ENCODE measurements at regions not wholly inside any gene's neighbourhood (a gene's known extent, or its start where the extent isn't known, plus 50 kb on each side); places are given as distances from the start of the nearest gene placed in this dataset.

DNA sequence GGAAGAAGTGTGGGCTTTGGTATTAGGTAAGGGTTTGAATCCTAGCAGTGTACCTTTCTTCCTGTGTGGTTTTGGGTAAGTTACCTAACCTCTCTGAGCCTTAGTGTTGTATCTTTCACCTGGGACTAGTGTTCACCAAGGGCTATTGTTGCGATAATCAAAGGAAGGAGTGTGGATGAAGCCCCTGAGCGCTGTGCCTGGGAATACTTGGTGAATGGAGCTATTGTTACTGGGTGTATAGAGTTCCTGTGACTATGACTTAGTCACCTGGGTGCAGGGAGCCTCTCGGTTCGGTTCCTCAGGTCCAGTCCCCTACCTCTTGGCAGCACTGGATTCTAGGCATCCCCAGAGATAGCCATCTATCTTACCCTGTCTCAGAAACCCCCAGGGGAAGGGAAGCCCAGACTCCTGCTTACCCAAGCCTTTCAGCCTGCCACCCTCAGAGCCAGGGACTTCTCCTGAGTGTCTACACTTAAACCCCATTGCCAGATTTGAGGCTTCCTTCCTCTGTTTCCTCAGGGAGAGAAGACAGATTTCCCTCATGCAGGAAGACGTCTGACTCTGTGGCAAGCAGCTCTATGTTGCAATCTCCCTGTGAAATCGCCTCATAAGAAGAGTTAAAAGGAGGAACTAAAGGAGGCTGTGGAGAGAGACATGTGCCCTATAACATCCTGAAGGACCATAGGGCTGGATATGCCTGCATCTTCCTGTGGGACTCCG lies 181.0 kb upstream of the PITX1 start:
- Histone ChIP-seq H3K4me1 (peaks cover 6% of the 10 kb centered on the region), H3K27me3 (ENCODE audit: low read depth) (peaks cover 48% of the 10 kb centered on the region), H3K9me3 (no peaks in the 10 kb centered on the region), H3K4me3 (no peak overlapping the region), H3K36me3 (replicated peaks) (no peaks in the 10 kb centered on the region)
- DNase-seq (ENCODE audit: low spot score in 2 of 2): peak in 1 of 2 experiments; percentile 3
- in situ Hi-C loops (cut with MboI; ENCODE audit: low sequenced_read_pairs): no loop called here

DNA sequence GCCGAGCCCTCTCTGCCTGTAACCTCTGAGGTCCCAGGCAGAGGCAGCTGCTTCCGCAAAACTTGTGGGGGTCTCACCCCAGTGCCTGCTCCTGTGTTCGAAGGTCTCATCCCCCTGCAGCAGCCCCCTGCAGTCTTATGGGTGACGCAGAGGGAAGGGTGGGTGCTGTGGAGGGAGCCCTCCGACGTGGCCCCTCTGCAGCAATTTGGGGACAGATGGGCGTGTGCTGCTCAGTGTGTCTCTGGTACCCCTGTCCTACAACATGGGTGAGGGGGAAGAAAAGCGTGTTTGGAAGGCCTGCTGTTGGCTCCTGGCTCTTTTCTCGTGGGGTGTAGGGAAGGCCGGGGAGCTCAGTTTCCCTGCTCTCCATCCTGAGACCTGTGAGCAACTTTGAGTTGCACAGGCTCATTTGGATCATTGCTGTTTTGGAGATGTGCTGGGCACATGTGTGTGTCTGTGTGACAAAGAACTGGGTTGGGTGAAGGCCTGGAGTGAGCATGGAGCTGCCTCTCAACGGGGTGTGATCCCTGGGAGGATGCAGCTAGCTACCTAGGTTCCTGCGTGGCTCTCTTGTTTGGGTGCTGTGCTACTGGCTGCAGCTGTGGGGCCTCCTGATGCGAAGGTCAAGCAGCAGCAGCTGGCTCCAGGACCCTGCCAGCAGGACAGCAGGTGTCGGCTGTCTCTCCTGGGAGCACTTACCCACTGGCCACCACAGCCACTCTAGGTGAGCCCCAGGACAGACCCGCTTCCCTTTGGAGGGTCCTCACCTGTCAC lies 179.6 kb upstream of the PITX1 start:
- Histone ChIP-seq H3K4me3 (no peak overlapping the region), H3K9me3 (no peaks in the 10 kb centered on the region), H3K27me3 (ENCODE audit: low read depth) (peaks cover 42% of the 10 kb centered on the region), H3K36me3 (replicated peaks) (no peaks in the 10 kb centered on the region), H3K4me1 (peaks cover 6% of the 10 kb centered on the region)
- in situ Hi-C loops (cut with MboI; ENCODE audit: low sequenced_read_pairs): no loop called here
- DNase-seq (ENCODE audit: low spot score in 2 of 2): no peak

DNA sequence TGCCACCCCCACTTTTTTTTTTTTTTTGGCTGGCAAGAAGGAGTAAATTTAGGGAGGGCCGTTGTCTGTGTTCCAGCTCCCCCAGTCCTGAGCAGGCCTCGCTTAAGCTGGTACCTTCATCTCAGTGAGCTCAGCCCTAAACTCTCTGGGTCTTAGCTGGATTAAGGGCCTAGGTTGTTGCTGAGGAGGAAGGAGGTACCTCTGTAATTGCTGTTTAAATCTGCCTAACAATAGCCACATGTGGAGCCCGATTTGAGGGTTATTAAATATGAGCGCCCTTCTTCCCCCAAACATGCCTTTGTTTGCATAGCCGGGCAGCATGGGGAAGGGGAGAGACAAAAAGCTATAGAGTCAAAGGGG lies 179.0 kb upstream of the PITX1 start:
- Histone ChIP-seq H3K4me3 (no peak overlapping the region), H3K36me3 (replicated peaks) (no peaks in the 10 kb centered on the region), H3K4me1 (peaks cover 6% of the 10 kb centered on the region), H3K27me3 (ENCODE audit: low read depth) (peaks cover 43% of the 10 kb centered on the region), H3K9me3 (no peaks in the 10 kb centered on the region)
- in situ Hi-C loops (cut with MboI; ENCODE audit: low sequenced_read_pairs): no loop called here
- DNase-seq (ENCODE audit: low spot score in 2 of 2): no peak

DNA sequence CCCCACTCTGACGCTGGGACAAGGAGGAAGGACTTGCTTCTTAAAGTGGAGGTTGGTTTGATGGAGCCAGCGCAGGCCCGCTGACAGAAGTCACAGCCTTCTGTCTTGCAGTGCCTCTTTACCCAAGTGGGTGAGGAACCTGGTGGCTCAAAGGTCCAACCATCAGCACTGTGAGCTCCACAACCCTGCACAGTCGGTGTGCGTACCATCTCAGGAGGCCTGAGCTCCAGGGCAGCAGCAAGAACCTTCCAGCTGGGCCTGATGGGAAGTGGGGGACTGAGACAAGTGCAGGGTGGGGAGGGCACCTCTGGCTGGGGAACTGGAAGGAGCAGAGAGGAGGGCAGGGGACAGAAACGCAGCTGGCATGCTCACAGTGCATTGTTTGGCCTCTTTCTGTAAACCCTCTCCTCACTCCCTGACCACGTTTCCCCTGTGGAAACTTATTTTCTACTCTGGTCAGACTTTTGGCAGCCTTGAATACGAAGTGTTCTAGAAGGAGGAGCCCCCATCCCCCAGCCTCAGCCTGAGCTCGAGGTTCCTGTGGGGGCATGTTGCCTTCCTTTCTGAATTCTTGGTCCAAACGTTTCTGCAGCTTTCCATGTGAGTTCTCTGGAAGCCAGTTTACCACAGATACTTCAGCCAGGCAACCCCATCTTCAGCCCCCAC lies 178.5 kb upstream of the PITX1 start:
- in situ Hi-C loops (cut with MboI; ENCODE audit: low sequenced_read_pairs): no loop called here

DNA sequence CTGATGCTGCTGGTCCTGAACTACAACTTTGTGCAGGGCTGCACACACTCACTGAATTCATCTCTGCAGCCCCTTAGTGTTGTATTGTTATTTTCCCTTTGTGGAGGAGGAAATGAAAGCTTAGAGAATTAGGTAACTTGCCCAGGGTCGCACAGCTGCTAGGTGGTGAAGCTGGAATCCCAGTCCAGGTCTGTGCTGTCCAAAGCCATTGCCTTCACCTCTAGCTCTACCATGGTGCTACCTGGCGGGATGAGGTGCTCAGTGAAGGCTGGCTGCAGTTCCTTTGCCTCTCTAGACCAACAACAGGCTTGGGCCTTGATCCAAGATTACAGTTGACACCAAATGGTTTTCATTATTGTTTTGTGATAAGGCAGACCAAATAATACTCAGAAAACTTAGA lies 177.8 kb upstream of the PITX1 start:
- no peaks in the 10 kb centered on the region for H3K36me3 ChIP-seq (replicated peaks)
- in situ Hi-C loops (cut with MboI; ENCODE audit: low sequenced_read_pairs): no loop called here
- peaks cover 39% of the 10 kb centered on the region for H3K27me3 ChIP-seq (ENCODE audit: low read depth)
- H3K4me3 ChIP-seq: no peak overlapping the region
- DNase-seq (ENCODE audit: low spot score in 2 of 2): no peak
- H3K4me1 ChIP-seq: no peaks in the 10 kb centered on the region; the same call in 1 of the 2 replicates
- H3K9me3 ChIP-seq: no peaks in the 10 kb centered on the region

More for the DNA sequence above, 178.5 kb upstream of the PITX1 start:
- DNase-seq (ENCODE audit: low spot score in 2 of 2): no peak
- Histone ChIP-seq H3K9me3 (no peaks in the 10 kb centered on the region), H3K4me3 (no peak overlapping the region), H3K36me3 (replicated peaks) (no peaks in the 10 kb centered on the region), H3K27me3 (ENCODE audit: low read depth) (peaks cover 39% of the 10 kb centered on the region), H3K4me1 (peaks cover 6% of the 10 kb centered on the region)

- H3K36me3 ChIP-seq (replicated peaks): no peaks in the 10 kb centered on the region
- DNase-seq (ENCODE audit: low spot score in 2 of 2): no peak
- no peaks in the 10 kb centered on the region for H3K9me3 ChIP-seq
- H3K4me3 ChIP-seq: no peak overlapping the region
- in situ Hi-C loops (cut with MboI; ENCODE audit: low sequenced_read_pairs): no loop called here
- peaks cover 39% of the 10 kb centered on the region for H3K27me3 ChIP-seq (ENCODE audit: low read depth)
- no peaks in the 10 kb centered on the region for H3K4me1 ChIP-seq
Observed at GRCh38 chr5:135211083-135211790, 177.2 kb upstream of the PITX1 start.

DNA sequence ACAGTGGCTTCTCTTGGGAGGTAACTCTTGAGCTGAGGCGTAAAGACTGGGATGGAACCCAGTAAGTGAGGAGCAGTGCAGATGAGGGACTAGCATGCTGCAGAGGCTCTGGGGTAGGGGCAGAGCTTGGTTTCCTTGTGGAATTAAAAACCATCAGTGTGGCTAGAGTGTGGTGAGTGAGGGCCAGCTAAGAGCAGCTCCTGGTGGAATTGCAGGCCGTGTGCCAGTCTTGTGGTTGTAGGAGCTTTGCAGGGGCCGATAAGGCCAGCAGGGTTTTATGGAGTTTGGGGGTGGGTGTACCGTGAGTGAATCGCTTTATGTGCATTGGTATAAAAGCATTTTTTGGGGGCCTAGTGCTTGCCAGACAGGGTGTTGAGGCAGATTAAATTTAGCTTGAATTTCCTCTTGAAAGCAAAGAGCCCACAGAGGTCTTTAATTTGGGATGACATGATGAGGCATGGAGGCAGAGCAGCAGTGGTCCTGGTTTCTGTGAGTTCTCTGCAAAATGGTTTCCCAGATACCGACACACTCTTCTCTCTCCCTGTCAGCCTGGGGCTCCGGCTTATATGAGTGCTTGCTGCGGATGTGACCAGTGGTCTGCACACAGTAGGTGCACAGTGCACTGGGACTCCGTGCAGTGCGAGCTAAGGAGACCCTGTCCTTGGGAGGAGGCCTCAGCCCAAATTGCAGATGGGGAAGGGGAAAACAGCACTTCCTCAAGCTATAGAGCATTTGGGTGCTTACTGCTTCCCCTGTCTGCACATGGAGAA lies 176.4 kb upstream of the PITX1 start:
- Histone ChIP-seq H3K27me3 (ENCODE audit: low read depth) (peaks cover 32% of the 10 kb centered on the region), H3K4me3 (no peak overlapping the region), H3K9me3 (no peaks in the 10 kb centered on the region), H3K36me3 (replicated peaks) (no peaks in the 10 kb centered on the region), H3K4me1 (no peaks in the 10 kb centered on the region)
- in situ Hi-C loops (cut with MboI; ENCODE audit: low sequenced_read_pairs): no loop called here
- DNase-seq (ENCODE audit: low spot score in 2 of 2): no peak

DNA sequence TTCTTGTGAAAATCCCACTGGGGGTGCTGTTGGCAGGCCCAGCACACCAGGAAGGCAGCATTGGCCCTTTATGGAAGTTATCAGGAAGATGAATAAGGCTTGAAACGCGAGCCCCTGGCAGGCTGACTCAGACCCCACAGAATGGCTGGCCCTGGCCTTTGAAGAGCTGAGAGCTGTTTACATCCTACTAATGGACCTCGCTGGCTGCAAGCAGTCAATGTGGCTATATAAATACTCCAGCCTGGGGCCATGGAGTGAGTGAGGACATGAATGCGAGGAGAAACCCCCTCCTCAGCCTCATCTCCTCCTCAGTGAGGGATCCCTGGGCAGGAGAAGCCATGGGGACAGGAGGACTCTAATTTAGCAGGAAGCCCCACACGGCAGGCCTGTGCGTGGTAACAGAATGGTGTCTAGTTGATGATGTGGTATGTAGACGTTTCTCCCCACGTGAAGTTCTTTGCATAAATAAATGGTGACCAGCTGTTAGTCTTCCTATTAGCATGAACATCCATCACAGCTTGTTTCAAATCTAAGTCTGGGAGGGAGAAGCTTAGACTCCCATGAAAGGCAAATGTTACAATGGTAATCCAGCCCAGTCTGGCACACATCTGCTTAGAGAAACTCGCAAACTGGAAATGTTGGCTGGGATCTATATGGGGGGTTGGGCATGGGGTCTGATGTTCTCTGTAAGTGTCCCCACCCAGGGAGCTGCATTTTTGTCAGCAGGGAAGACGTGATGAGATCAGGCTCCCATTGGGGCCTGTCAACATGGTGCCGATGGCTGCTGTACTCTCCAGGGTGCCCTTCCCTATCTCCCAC lies 175.1 kb upstream of the PITX1 start:
- in situ Hi-C loops (cut with MboI; ENCODE audit: low sequenced_read_pairs): no loop called here
- Histone ChIP-seq H3K4me1 (no peaks in the 10 kb centered on the region), H3K4me3 (no peak overlapping the region), H3K36me3 (replicated peaks) (no peaks in the 10 kb centered on the region), H3K9me3 (no peaks in the 10 kb centered on the region), H3K27me3 (ENCODE audit: low read depth) (peaks cover 18% of the 10 kb centered on the region)
- no peak for DNase-seq (ENCODE audit: low spot score in 2 of 2)

DNA sequence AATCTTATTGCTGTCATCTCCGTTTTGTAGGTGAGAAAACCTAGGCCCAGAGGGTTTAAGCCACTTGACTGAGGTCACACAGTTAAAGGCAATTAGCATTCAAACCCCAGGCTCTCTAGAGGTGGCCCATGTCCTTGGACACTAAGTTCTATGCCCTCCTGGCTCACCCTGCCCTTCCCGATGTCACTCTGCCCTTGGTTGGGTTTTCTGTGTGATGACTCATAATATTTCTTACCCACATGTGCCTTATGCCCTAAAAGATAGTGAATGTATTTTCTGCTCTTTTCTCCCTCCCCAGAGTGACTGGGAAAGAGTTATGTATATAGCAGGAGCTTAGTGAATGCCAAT lies 174.5 kb upstream of the PITX1 start:
- no peaks in the 10 kb centered on the region for H3K9me3 ChIP-seq
- peaks cover 12% of the 10 kb centered on the region for H3K27me3 ChIP-seq (ENCODE audit: low read depth)
- H3K36me3 ChIP-seq (replicated peaks): no peaks in the 10 kb centered on the region
- DNase-seq (ENCODE audit: low spot score in 2 of 2): no peak
- no peaks in the 10 kb centered on the region for H3K4me1 ChIP-seq
- in situ Hi-C loops (cut with MboI; ENCODE audit: low sequenced_read_pairs): no loop called here
- no peak overlapping the region for H3K4me3 ChIP-seq

DNA sequence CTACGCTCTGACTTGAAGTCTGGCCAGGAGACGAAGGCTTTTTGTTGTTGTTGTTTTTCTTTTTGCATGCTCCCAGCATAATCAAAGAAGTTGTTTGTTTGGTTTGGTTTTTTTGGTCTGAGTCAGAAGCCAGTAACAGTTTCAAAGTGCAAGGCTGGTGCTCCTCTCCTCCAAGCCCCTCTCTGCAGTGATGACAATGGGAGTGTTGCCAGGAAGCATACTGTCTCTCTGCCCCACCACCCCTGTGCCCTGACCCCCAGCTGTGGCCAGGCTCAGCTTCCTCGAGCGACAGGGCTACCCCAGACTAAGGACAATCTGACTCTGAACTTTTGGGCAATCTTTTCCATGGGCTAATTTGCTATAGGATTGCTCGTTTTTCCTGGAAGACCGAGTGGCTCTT lies 173.8 kb upstream of the PITX1 start:
- Histone ChIP-seq H3K9me3 (no peaks in the 10 kb centered on the region), H3K27me3 (ENCODE audit: low read depth) (peaks cover 12% of the 10 kb centered on the region), H3K4me1 (no peaks in the 10 kb centered on the region), H3K36me3 (replicated peaks) (no peaks in the 10 kb centered on the region), H3K4me3 (no peak overlapping the region)
- no peak for DNase-seq (ENCODE audit: low spot score in 2 of 2)
- in situ Hi-C loops (cut with MboI; ENCODE audit: low sequenced_read_pairs): no loop called here

DNA sequence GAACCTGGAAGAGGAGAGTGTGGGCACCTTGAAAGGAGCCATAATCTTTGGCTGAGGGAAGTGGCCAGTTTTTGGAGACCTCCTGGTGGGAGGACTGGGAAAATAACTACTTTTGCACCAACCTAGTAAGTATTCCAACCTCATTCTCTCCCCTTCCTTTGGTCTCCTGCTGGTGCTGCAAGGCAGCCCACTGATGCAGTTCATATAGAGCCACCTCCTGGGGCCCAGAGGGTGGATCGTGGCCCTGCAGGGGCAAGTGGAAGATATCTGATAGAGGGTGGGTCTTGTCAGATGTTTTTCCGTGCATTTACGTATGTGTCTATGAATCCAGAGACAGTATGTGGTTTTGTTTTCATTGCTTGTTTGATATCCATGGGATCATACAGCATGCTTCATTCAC lies 172.8 kb upstream of the PITX1 start:
- in situ Hi-C loops (cut with MboI; ENCODE audit: low sequenced_read_pairs): no loop called here
- DNase-seq (ENCODE audit: low spot score in 2 of 2): no peak

DNA sequence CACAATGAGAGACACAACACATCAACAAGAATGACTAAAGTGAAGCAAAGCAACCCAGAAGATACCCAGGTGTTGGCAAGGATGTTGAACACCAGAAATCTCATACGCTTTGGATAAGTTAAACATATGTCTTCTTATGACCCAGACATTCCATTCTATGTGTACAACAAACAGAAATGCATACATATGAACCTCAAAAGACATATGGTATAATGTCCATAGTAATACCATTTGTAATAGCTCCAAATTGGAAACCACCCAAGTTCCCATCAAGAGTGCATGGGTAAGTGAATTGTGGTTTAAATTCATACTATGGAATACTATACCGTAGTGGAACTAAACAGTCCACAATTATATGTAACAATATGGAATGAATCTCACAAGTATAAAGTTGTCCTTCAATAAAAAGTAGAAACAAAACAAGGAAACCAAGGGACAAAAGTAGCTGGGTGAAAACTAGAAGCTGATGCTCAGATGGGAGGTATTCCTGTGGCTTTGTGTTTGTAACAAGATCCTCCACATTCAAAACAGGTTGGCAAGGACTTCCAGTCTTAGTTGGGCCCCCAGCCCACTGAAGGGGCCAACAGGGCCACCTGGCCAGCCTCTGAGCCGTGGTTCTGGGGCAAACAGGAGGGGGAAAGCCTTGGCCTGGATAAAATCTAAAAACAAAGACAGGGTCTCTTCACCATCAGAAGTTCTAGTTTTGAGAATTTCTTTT lies 171.8 kb upstream of the PITX1 start:
- Histone ChIP-seq H3K27me3 (ENCODE audit: low read depth) (peaks cover 9% of the 10 kb centered on the region), H3K9me3 (no peaks in the 10 kb centered on the region), H3K4me3 (no peak overlapping the region), H3K36me3 (replicated peaks) (no peaks in the 10 kb centered on the region), H3K4me1 (no peaks in the 10 kb centered on the region)
- DNase-seq (ENCODE audit: low spot score in 2 of 2): no peak
- in situ Hi-C loops (cut with MboI; ENCODE audit: low sequenced_read_pairs): no loop called here

More for the DNA sequence above, 172.8 kb upstream of the PITX1 start:
- Histone ChIP-seq H3K4me3 (no peak overlapping the region), H3K4me1 (no peaks in the 10 kb centered on the region), H3K9me3 (no peaks in the 10 kb centered on the region), H3K36me3 (replicated peaks) (no peaks in the 10 kb centered on the region), H3K27me3 (ENCODE audit: low read depth) (peaks cover 15% of the 10 kb centered on the region)
